ENCODE measurements at regions not wholly inside any gene's neighbourhood (a gene's known extent, or its start where the extent isn't known, plus 50 kb on each side); places are given as distances from the start of the nearest gene placed in this dataset.
A peak's percentile ranks its signal among the peaks of the same experiment; 100 is the strongest.

GRCh38 chr12:98422812-98423211, 92.6 kb upstream of the TMPO start:
- peak; percentile 71 for DNase-seq

More at GRCh38 chr12:98422812-98423211, 92.6 kb upstream of the TMPO start:
- H2AFZ ChIP-seq (ENCODE audit: low read length) = no peak overlapping the region
- peaks cover 9% of the 10 kb centered on the region for H3K4me1 ChIP-seq (ENCODE audit: insufficient read depth, low read length)
- no peak overlapping the region for H2BK120ac ChIP-seq (ENCODE audit: low read depth, low read length, poor library complexity, severe bottlenecking)
- no peaks in the 10 kb centered on the region for H4K20me1 ChIP-seq (ENCODE audit: control insufficient read depth, insufficient read depth, insufficient read length)
- no peak overlapping the region for H3K27ac Mint-ChIP-seq
- H4K5ac ChIP-seq (ENCODE audit: insufficient read length, low read depth, low read length) = no peak overlapping the region
- H3K23ac ChIP-seq (ENCODE audit: insufficient read length, low read depth, low read length) = no peak overlapping the region
- WGBS (ENCODE audit: extremely low coverage, insufficient read length, low lambda C conversion rate) = no CpG with 5 or more reads among the region's 4 CpGs
- H3K27me3 Mint-ChIP-seq (ENCODE audit: low read depth) = no peaks in the 10 kb centered on the region
- H3K18ac ChIP-seq (ENCODE audit: insufficient read length, low read depth, low read length) = no peak overlapping the region
- no peak overlapping the region for H4K91ac ChIP-seq (ENCODE audit: insufficient read length, low read depth, low read length)
- no peak overlapping the region for H3K27ac ChIP-seq (ENCODE audit: insufficient read length, low read depth, low read length)
- no peaks in the 10 kb centered on the region for H3K9me3 ChIP-seq (ENCODE audit: control insufficient read depth, low read depth, low read length)
- H3K79me1 ChIP-seq (ENCODE audit: insufficient read depth, low read depth, low read length, poor library complexity, severe bottlenecking) = no peaks in the 10 kb centered on the region
- H3K9ac ChIP-seq (ENCODE audit: extremely low read depth, insufficient read length, low read length) = no peak overlapping the region
- H3K4me3 Mint-ChIP-seq = no peak overlapping the region
- no peaks in the 10 kb centered on the region for H3K9me3 Mint-ChIP-seq
- no peak overlapping the region for H3K56ac ChIP-seq (ENCODE audit: insufficient read length, low read depth, low read length)
- H3K27me3 ChIP-seq (ENCODE audit: insufficient read depth, low read length) = no peaks in the 10 kb centered on the region
- H3K23me2 ChIP-seq (ENCODE audit: insufficient read length, low read depth, low read length, poor library complexity, severe bottlenecking) = no peaks in the 10 kb centered on the region
- H3K4ac ChIP-seq (ENCODE audit: low read depth, low read length) = no peak overlapping the region
- H3T11ph ChIP-seq (ENCODE audit: low read length) = no peak overlapping the region
- H3K4me2 ChIP-seq (ENCODE audit: insufficient read depth, insufficient read length, low read length) = no peak overlapping the region
- TF ChIP-seq CTCF (conservative IDR thresholded peaks at IDR 0.05) = peak; percentile 67
- no peak overlapping the region for H2BK12ac ChIP-seq (ENCODE audit: insufficient read length, low read depth, low read length)
- no peaks in the 10 kb centered on the region for H3K36me3 Mint-ChIP-seq (ENCODE audit: insufficient read depth in 1 of 3, low read depth in 3 of 3)
- H3K14ac ChIP-seq (ENCODE audit: insufficient read depth, low read length) = no peak overlapping the region
- no peaks in the 10 kb centered on the region for H3K79me2 ChIP-seq (ENCODE audit: insufficient read depth, low read length)
- H2BK5ac ChIP-seq (ENCODE audit: insufficient read length, low read length) = no peak overlapping the region
- H2BK20ac ChIP-seq (ENCODE audit: low read depth, low read length, poor library complexity, severe bottlenecking) = no peak overlapping the region
- H3K4me1 Mint-ChIP-seq = peaks cover 22 to 27% of the 10 kb centered on the region in 2 experiments
- no peak overlapping the region for H4K8ac ChIP-seq (replicated peaks; ENCODE audit: insufficient read length, low read depth, low read length)
- no peak overlapping the region for H2AK5ac ChIP-seq (ENCODE audit: insufficient read length, low read length)
- H2BK15ac ChIP-seq (ENCODE audit: low read depth, low read length) = no peak overlapping the region

Measured in H9 (cell line).